HEK293T (cell line): ENCODE measurements at regions not wholly inside any gene's neighbourhood (a gene's known extent, or its start where the extent isn't known, plus 50 kb on each side); places are given as distances from the start of the nearest gene placed in this dataset.

Experiments used
- CTCF ChIA-PET: fragments of 350-600 bp; formaldehyde crosslinking; extraction: SDS; loops from one replicate; lab custom pipeline; 2021; ENCODE audit warnings: antibody characterized with exemption, inconsistent platforms; lab: Yijun Ruan, JAX
- POLR2A ChIA-PET: fragments of 350-600 bp; formaldehyde crosslinking; extraction: SDS; loops from one replicate; lab custom pipeline; 2020; ENCODE audit warnings: antibody characterized with exemption, inconsistent platforms; lab: Yijun Ruan, JAX
- DNase-seq: peaks from one replicate; pipeline ENCODE4 v3.0.0; 2012; ENCODE audit warnings: mixed read lengths; ENCODE audit errors: extremely low spot score
- ARNT ChIP-seq: fragments of 450-650 bp; IDR thresholded peaks from 2 replicates; pipeline ENCODE4 v1.6.1; 2017; ENCODE audit warnings: mild to moderate bottlenecking
- BHLHE40 ChIP-seq: fragments of 450-650 bp; IDR thresholded peaks from 2 replicates; pipeline ENCODE4 v1.6.1; 2016; ENCODE audit warnings: mild to moderate bottlenecking, moderate library complexity, borderline replicate concordance
- CTBP1 ChIP-seq: fragments of 450-650 bp; IDR thresholded peaks from 2 replicates; pipeline ENCODE4 v1.6.1; 2016; ENCODE audit warnings: borderline replicate concordance
- ELF4 ChIP-seq: fragments of 450-650 bp; IDR thresholded peaks from 2 replicates; pipeline ENCODE4 v1.6.1; 2017; ENCODE audit warnings: antibody characterized with exemption
- FOXA1 ChIP-seq: fragments of 450-650 bp; IDR thresholded peaks from 2 replicates; pipeline ENCODE4 v1.6.1; 2016; ENCODE audit warnings: mild to moderate bottlenecking
- FOXK2 ChIP-seq: fragments of 450-650 bp; IDR thresholded peaks from 2 replicates; pipeline ENCODE4 v1.6.1; 2016; ENCODE audit warnings: mild to moderate bottlenecking
- FOXM1 ChIP-seq: fragments of 450-650 bp; IDR thresholded peaks from 2 replicates; pipeline ENCODE4 v1.6.1; 2017; ENCODE audit warnings: mild to moderate bottlenecking, borderline replicate concordance
- HDGF ChIP-seq: fragments of 450-650 bp; IDR thresholded peaks from 2 replicates; pipeline ENCODE4 v1.6.1; 2017; ENCODE audit warnings: antibody characterized with exemption, borderline replicate concordance
- L3MBTL2 ChIP-seq: fragments of 450-650 bp; conservative IDR thresholded peaks from 2 replicates; pipeline ENCODE4 v1.6.1; 2016; ENCODE audit warnings: mild to moderate bottlenecking
- LEF1 ChIP-seq: fragments of 450-650 bp; IDR thresholded peaks from 2 replicates; pipeline ENCODE4 v1.6.1; 2017; ENCODE audit warnings: mild to moderate bottlenecking, borderline replicate concordance
- NFRKB ChIP-seq: fragments of 450-650 bp; IDR thresholded peaks from 2 replicates; pipeline ENCODE4 v1.6.1; 2016; ENCODE audit warnings: mild to moderate bottlenecking, moderate library complexity
- PKNOX1 ChIP-seq: fragments of 450-650 bp; IDR thresholded peaks from 2 replicates; pipeline ENCODE4 v1.6.1; 2016
- SP1 ChIP-seq: fragments of 450-650 bp; IDR thresholded peaks from 2 replicates; pipeline ENCODE4 v1.6.1; 2017
- SUZ12 ChIP-seq: fragments of 450-650 bp; IDR thresholded peaks from 2 replicates; pipeline ENCODE4 v1.6.1; 2016; ENCODE audit warnings: mild to moderate bottlenecking
- TARDBP ChIP-seq: fragments of 450-650 bp; IDR thresholded peaks from 2 replicates; pipeline ENCODE4 v1.6.1; 2016
- ZNF384 ChIP-seq: fragments of 450-650 bp; IDR thresholded peaks from 2 replicates; pipeline ENCODE4 v1.6.1; 2016

- POLR2A ChIA-PET, result no interaction called here
- peak; percentile 15 for DNase-seq
These were observed 53.6 kb upstream of the DYNC1I1 start for GRCh38 chr7:95718577-95719410.

GRCh38 chr7:95716357-95717122 lies 55.8 kb upstream of the DYNC1I1 start:
- TF ChIP-seq SUZ12 (no peak), CTBP1 (no peak), FOXM1 (no peak), TARDBP (no peak), NFRKB (no peak), FOXK2 (no peak), FOXA1 (no peak), HDGF (no peak), SP1 (no peak), PKNOX1 (no peak), ARNT (no peak), ELF4 (no peak), LEF1 (no peak), L3MBTL2 (no peak), ZNF384 (no peak), BHLHE40 (no peak)
- POLR2A ChIA-PET, result no interaction called here
- DNase-seq, result no peak
- CTCF ChIA-PET, result no interaction called here

More at GRCh38 chr7:95718577-95719410, 53.6 kb upstream of the DYNC1I1 start:
- TF ChIP-seq SP1, result no peak
- no peak for TF ChIP-seq ELF4
- no peak for TF ChIP-seq ARNT
- TF ChIP-seq HDGF, result no peak
- no peak for TF ChIP-seq ZNF384
- TF ChIP-seq LEF1, result no peak
- no peak for TF ChIP-seq NFRKB
- TF ChIP-seq BHLHE40, result no peak
- no peak for TF ChIP-seq TARDBP
- no peak for TF ChIP-seq CTBP1
- TF ChIP-seq FOXK2, result no peak
- no peak for TF ChIP-seq FOXM1
- CTCF ChIA-PET, result no interaction called here

- no peak for DNase-seq
- CTCF ChIA-PET, result no interaction called here
- POLR2A ChIA-PET, result no interaction called here
- TF ChIP-seq TARDBP, result no peak
- no peak for TF ChIP-seq ELF4
- no peak for TF ChIP-seq NFRKB
- TF ChIP-seq HDGF, result no peak
- no peak for TF ChIP-seq BHLHE40
- no peak for TF ChIP-seq LEF1
- no peak for TF ChIP-seq CTBP1
- TF ChIP-seq SUZ12, result no peak
- no peak for TF ChIP-seq ZNF384
- TF ChIP-seq PKNOX1, result no peak
- no peak for TF ChIP-seq L3MBTL2
- no peak for TF ChIP-seq ARNT
- TF ChIP-seq SP1, result no peak
These were observed 57.1 kb upstream of the DYNC1I1 start for GRCh38 chr7:95715274-95715673.

GRCh38 chr7:95710711-95711110 lies 61.6 kb upstream of the DYNC1I1 start:
- CTCF ChIA-PET, result no interaction called here
- no peak for TF ChIP-seq ARNT
- TF ChIP-seq ELF4, result no peak
- TF ChIP-seq LEF1, result no peak
- no peak for TF ChIP-seq CTBP1
- no peak for TF ChIP-seq L3MBTL2
- TF ChIP-seq FOXA1, result no peak
- no peak for TF ChIP-seq TARDBP
- no peak for TF ChIP-seq FOXM1
- no peak for TF ChIP-seq ZNF384
- no peak for TF ChIP-seq PKNOX1
- no peak for TF ChIP-seq NFRKB
- TF ChIP-seq BHLHE40, result no peak
- no peak for TF ChIP-seq HDGF
- no peak for TF ChIP-seq SP1
- no peak for DNase-seq
- POLR2A ChIA-PET, result no interaction called here

- CTCF ChIA-PET, result interaction anchor here (0.6 to 0.7 kb wide), 2 partner anchors 99 to 621 kb away, joined by 3 read pairs; no protein-coding TSS in a partner anchor
- no peak for DNase-seq
- no peak for TF ChIP-seq PKNOX1
- TF ChIP-seq LEF1, result no peak
- no peak for TF ChIP-seq ZNF384
- no peak for TF ChIP-seq FOXA1
- no peak for TF ChIP-seq L3MBTL2
- TF ChIP-seq FOXM1, result no peak
- no peak for TF ChIP-seq NFRKB
- no peak for TF ChIP-seq SUZ12
- no peak for TF ChIP-seq CTBP1
- no peak for TF ChIP-seq ARNT
- no peak for TF ChIP-seq ELF4
- TF ChIP-seq HDGF, result no peak
- POLR2A ChIA-PET, result no interaction called here
These were observed 71.4 kb upstream of the DYNC1I1 start for GRCh38 chr7:95700917-95701316.
